ENCODE measurements at regions not wholly inside any gene's neighbourhood (a gene's known extent, or its start where the extent isn't known, plus 50 kb on each side); places are given as distances from the start of the nearest gene placed in this dataset.

GRCh38 chr18:44171301-44171700 is 509.4 kb upstream of the SETBP1 start:
- Histone ChIP-seq H3K18ac (ENCODE audit: low read length) (no peak overlapping the region), H2BK12ac (ENCODE audit: low read length) (no peak overlapping the region), H2BK15ac (ENCODE audit: low read length) (no peak overlapping the region), H3K27me3 (ENCODE audit: control insufficient read depth in 3 of 3, insufficient read depth in 3 of 3, low read depth in 1 of 3, low read length in 3 of 3) (no peaks in the 10 kb centered on the region), H3K4me1 (ENCODE audit: control insufficient read depth in 2 of 2, insufficient read depth in 1 of 2, low read depth in 1 of 2, low read length in 2 of 2) (no peaks in the 10 kb centered on the region), H3K14ac (ENCODE audit: low read length) (no peak overlapping the region), H2BK120ac (ENCODE audit: low read depth, low read length) (no peak overlapping the region), H3K4ac (ENCODE audit: low read length) (no peak overlapping the region), H4K91ac (ENCODE audit: low read depth, low read length, poor library complexity) (no peak overlapping the region), H3K4me3 (ENCODE audit: low read length in 2 of 2) (no peak overlapping the region), H3K9ac (ENCODE audit: low read depth, low read length, poor library complexity) (no peak overlapping the region), H2AK5ac (ENCODE audit: low read depth, low read length) (no peak overlapping the region), H3K23ac (ENCODE audit: low read depth, low read length, poor library complexity) (no peak overlapping the region), H3K4me2 (ENCODE audit: insufficient read depth, low read length, poor library complexity, severe bottlenecking) (no peak overlapping the region), H3K36me3 (replicated peaks in 1 of 2; ENCODE audit: control insufficient read depth in 2 of 2, insufficient read depth in 2 of 2, low read length in 2 of 2) (no peaks in the 10 kb centered on the region), H3K79me1 (ENCODE audit: low read depth, low read length) (no peaks in the 10 kb centered on the region), H3K27ac (replicated peaks; ENCODE audit: low read length) (no peak overlapping the region), H4K8ac (ENCODE audit: low read depth, low read length) (no peak overlapping the region), H2BK5ac (ENCODE audit: low read length) (no peak overlapping the region), H2AFZ (ENCODE audit: low read length) (no peak overlapping the region), H3K9me3 (replicated peaks in 1 of 2; ENCODE audit: control insufficient read depth in 2 of 2, insufficient read depth in 1 of 2, low read depth in 1 of 2, low read length in 2 of 2) (no peaks in the 10 kb centered on the region)
- no CpG with 5 or more reads among the region's 5 CpGs for WGBS, 2 donors (ENCODE audit: extremely low coverage in 2 of 2, insufficient read length in 2 of 2, insufficient replicate concordance in 1 of 2)
- DNase-seq (ENCODE audit: low spot score) = no peak

GRCh38 chr18:44175891-44176290 is 504.8 kb upstream of the SETBP1 start:
- Histone ChIP-seq H4K8ac (ENCODE audit: low read depth, low read length) (no peak overlapping the region), H3K36me3 (replicated peaks in 1 of 2; ENCODE audit: control insufficient read depth in 2 of 2, insufficient read depth in 2 of 2, low read length in 2 of 2) (no peaks in the 10 kb centered on the region), H3K4me1 (ENCODE audit: control insufficient read depth in 2 of 2, insufficient read depth in 1 of 2, low read depth in 1 of 2, low read length in 2 of 2) (no peaks in the 10 kb centered on the region), H3K4ac (ENCODE audit: low read length) (no peak overlapping the region), H2BK120ac (ENCODE audit: low read depth, low read length) (no peak overlapping the region), H3K4me2 (ENCODE audit: insufficient read depth, low read length, poor library complexity, severe bottlenecking) (no peak overlapping the region), H2BK15ac (ENCODE audit: low read length) (no peak overlapping the region), H3K14ac (ENCODE audit: low read length) (no peak overlapping the region), H3K9ac (ENCODE audit: low read depth, low read length, poor library complexity) (no peak overlapping the region), H2BK12ac (ENCODE audit: low read length) (no peak overlapping the region), H2AFZ (ENCODE audit: low read length) (no peak overlapping the region), H3K27me3 (ENCODE audit: control insufficient read depth in 3 of 3, insufficient read depth in 3 of 3, low read depth in 1 of 3, low read length in 3 of 3) (no peaks in the 10 kb centered on the region), H3K79me1 (ENCODE audit: low read depth, low read length) (no peaks in the 10 kb centered on the region), H4K91ac (ENCODE audit: low read depth, low read length, poor library complexity) (no peak overlapping the region), H3K4me3 (ENCODE audit: low read length in 2 of 2) (no peak overlapping the region), H2AK5ac (ENCODE audit: low read depth, low read length) (no peak overlapping the region), H3K23ac (ENCODE audit: low read depth, low read length, poor library complexity) (no peak overlapping the region), H3K27ac (replicated peaks; ENCODE audit: low read length) (no peak overlapping the region), H3K18ac (ENCODE audit: low read length) (no peak overlapping the region), H2BK5ac (ENCODE audit: low read length) (no peak overlapping the region), H3K9me3 (replicated peaks in 1 of 2; ENCODE audit: control insufficient read depth in 2 of 2, insufficient read depth in 1 of 2, low read depth in 1 of 2, low read length in 2 of 2) (no peaks in the 10 kb centered on the region)
- DNase-seq (ENCODE audit: low spot score) = no peak
- no CpG with 5 or more reads among the region's 2 CpGs for WGBS, 2 donors (ENCODE audit: extremely low coverage in 2 of 2, insufficient read length in 2 of 2, insufficient replicate concordance in 1 of 2)

GRCh38 chr18:44178476-44178875 is 502.2 kb upstream of the SETBP1 start:
- Histone ChIP-seq H2BK15ac (ENCODE audit: low read length) (no peak overlapping the region), H3K4ac (ENCODE audit: low read length) (no peak overlapping the region), H2AFZ (ENCODE audit: low read length) (no peak overlapping the region), H3K9ac (ENCODE audit: low read depth, low read length, poor library complexity) (no peak overlapping the region), H3K18ac (ENCODE audit: low read length) (no peak overlapping the region), H3K4me2 (ENCODE audit: insufficient read depth, low read length, poor library complexity, severe bottlenecking) (no peak overlapping the region), H3K27ac (replicated peaks; ENCODE audit: low read length) (no peak overlapping the region), H2BK120ac (ENCODE audit: low read depth, low read length) (no peak overlapping the region), H2AK5ac (ENCODE audit: low read depth, low read length) (no peak overlapping the region), H3K14ac (ENCODE audit: low read length) (no peak overlapping the region), H3K9me3 (replicated peaks in 1 of 2; ENCODE audit: control insufficient read depth in 2 of 2, insufficient read depth in 1 of 2, low read depth in 1 of 2, low read length in 2 of 2) (no peaks in the 10 kb centered on the region), H3K4me3 (ENCODE audit: low read length in 2 of 2) (no peak overlapping the region), H4K8ac (ENCODE audit: low read depth, low read length) (no peak overlapping the region), H3K36me3 (replicated peaks in 1 of 2; ENCODE audit: control insufficient read depth in 2 of 2, insufficient read depth in 2 of 2, low read length in 2 of 2) (no peaks in the 10 kb centered on the region), H2BK12ac (ENCODE audit: low read length) (no peak overlapping the region), H3K4me1 (ENCODE audit: control insufficient read depth in 2 of 2, insufficient read depth in 1 of 2, low read depth in 1 of 2, low read length in 2 of 2) (peaks cover 0 to 2% of the 10 kb centered on the region in 2 donors), H2BK5ac (ENCODE audit: low read length) (no peak overlapping the region), H3K23ac (ENCODE audit: low read depth, low read length, poor library complexity) (no peak overlapping the region), H3K27me3 (ENCODE audit: control insufficient read depth in 3 of 3, insufficient read depth in 3 of 3, low read depth in 1 of 3, low read length in 3 of 3) (no peaks in the 10 kb centered on the region), H4K91ac (ENCODE audit: low read depth, low read length, poor library complexity) (no peak overlapping the region), H3K79me1 (ENCODE audit: low read depth, low read length) (no peaks in the 10 kb centered on the region)
- DNase-seq (ENCODE audit: low spot score) = no peak
- WGBS, 2 donors (ENCODE audit: extremely low coverage in 2 of 2, insufficient read length in 2 of 2, insufficient replicate concordance in 1 of 2) = no CpG with 5 or more reads among the region's 2 CpGs

- WGBS, 2 donors (ENCODE audit: extremely low coverage in 2 of 2, insufficient read length in 2 of 2, insufficient replicate concordance in 1 of 2) = no CpG with 5 or more reads among the region's 10 CpGs
These were observed 501.0 kb upstream of the SETBP1 start for GRCh38 chr18:44179693-44180092.

More at GRCh38 chr18:44179693-44180092, 501.0 kb upstream of the SETBP1 start:
- Histone ChIP-seq H3K27me3 (ENCODE audit: control insufficient read depth in 3 of 3, insufficient read depth in 3 of 3, low read depth in 1 of 3, low read length in 3 of 3) (no peaks in the 10 kb centered on the region), H3K4ac (ENCODE audit: low read length) (no peak overlapping the region), H3K14ac (ENCODE audit: low read length) (no peak overlapping the region), H3K18ac (ENCODE audit: low read length) (no peak overlapping the region), H2BK15ac (ENCODE audit: low read length) (no peak overlapping the region), H3K4me2 (ENCODE audit: insufficient read depth, low read length, poor library complexity, severe bottlenecking) (no peak overlapping the region), H3K9me3 (replicated peaks in 1 of 2; ENCODE audit: control insufficient read depth in 2 of 2, insufficient read depth in 1 of 2, low read depth in 1 of 2, low read length in 2 of 2) (no peaks in the 10 kb centered on the region), H3K9ac (ENCODE audit: low read depth, low read length, poor library complexity) (no peak overlapping the region), H2BK12ac (ENCODE audit: low read length) (no peak overlapping the region), H4K8ac (ENCODE audit: low read depth, low read length) (no peak overlapping the region), H4K91ac (ENCODE audit: low read depth, low read length, poor library complexity) (no peak overlapping the region), H2BK120ac (ENCODE audit: low read depth, low read length) (no peak overlapping the region), H3K27ac (replicated peaks; ENCODE audit: low read length) (no peak overlapping the region), H3K4me3 (ENCODE audit: low read length in 2 of 2) (no peak overlapping the region), H3K36me3 (replicated peaks in 1 of 2; ENCODE audit: control insufficient read depth in 2 of 2, insufficient read depth in 2 of 2, low read length in 2 of 2) (no peaks in the 10 kb centered on the region), H2AK5ac (ENCODE audit: low read depth, low read length) (no peak overlapping the region), H3K4me1 (ENCODE audit: control insufficient read depth in 2 of 2, insufficient read depth in 1 of 2, low read depth in 1 of 2, low read length in 2 of 2) (peaks cover 0 to 2% of the 10 kb centered on the region in 2 donors), H2AFZ (ENCODE audit: low read length) (no peak overlapping the region), H3K79me1 (ENCODE audit: low read depth, low read length) (no peaks in the 10 kb centered on the region), H3K23ac (ENCODE audit: low read depth, low read length, poor library complexity) (no peak overlapping the region), H2BK5ac (ENCODE audit: low read length) (no peak overlapping the region)
- no peak for DNase-seq (ENCODE audit: low spot score)
